HUES48 (cell line): ENCODE measurements at regions not wholly inside any gene's neighbourhood (a gene's known extent, or its start where the extent isn't known, plus 50 kb on each side); places are given as distances from the start of the nearest gene placed in this dataset.
"Not testable (repeated sequence)": the region's sequence is repeated elsewhere in the genome, so short reads cannot be mapped to it uniquely, and the experiment has no call there.

Source experiments
- H3K27ac ChIP-seq: one replicate; pipeline ENCODE4 v1.7.0; 2013; ENCODE audit warnings: low read depth, low read length, inconsistent platforms
- H3K27me3 ChIP-seq: 2 replicates; pipeline ENCODE4 v1.6.1; 2013; ENCODE audit warnings: mild to moderate bottlenecking, low read length; ENCODE audit not compliant: control insufficient read depth, insufficient read depth
- H3K36me3 ChIP-seq: 2 replicates; pipeline ENCODE4 v1.6.1; 2013; ENCODE audit warnings: low read length; ENCODE audit not compliant: control insufficient read depth, insufficient read depth
- H3K4me1 ChIP-seq: 2 replicates; pipeline ENCODE4 v1.6.1; 2013; ENCODE audit warnings: mild to moderate bottlenecking, low read length; ENCODE audit not compliant: control insufficient read depth, insufficient read depth
- H3K4me3 ChIP-seq: 2 replicates; pipeline ENCODE4 v1.5.1; 2013; ENCODE audit warnings: mild to moderate bottlenecking, low read depth, low read length
- H3K9ac ChIP-seq: 2 replicates; pipeline ENCODE4 v1.6.1; 2013; ENCODE audit warnings: mild to moderate bottlenecking, low read depth, low read length, moderate library complexity
- H3K9me3 ChIP-seq: 2 replicates; pipeline ENCODE4 v1.6.1; 2013; ENCODE audit warnings: low read length; ENCODE audit not compliant: control insufficient read depth, insufficient read depth

DNA sequence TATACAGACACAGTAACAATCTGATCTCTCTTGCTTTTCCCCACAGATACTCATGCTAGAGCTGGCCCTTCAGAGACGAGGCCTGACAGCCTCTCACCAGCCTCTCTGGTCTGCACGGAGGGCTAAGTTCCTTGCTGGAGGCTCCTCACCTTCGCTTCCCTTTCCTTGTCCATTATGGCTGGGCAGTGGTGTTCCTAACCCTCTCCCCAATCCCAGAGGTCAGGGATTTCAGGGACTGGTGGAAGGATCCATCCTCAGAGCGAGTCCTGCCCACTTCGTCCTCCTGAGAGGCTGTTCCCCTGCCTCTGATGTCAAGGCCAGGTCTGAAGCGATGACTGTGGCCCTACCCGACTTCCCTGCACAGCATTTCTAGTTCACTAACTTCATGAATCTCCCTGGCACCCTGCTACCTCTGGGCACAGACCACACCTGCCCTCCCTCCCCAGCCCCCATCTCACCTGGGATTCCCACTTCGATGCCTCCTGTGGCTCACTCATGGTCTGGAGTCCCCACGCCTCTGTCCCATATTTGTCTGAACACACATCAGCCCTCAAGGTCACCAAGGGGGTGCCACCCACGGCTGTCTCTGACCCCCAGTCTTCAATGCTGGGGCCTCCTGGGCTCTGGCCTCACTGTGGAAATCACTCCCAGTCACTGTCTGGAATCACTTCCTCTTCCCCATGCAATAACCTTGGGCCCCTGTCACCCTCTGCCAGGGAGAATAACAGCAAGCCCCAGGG lies 124.9 kb upstream of the PRR20G start:
- Histone ChIP-seq H3K4me1 (peaks cover 10% of the 10 kb centered on the region; the same call in 1 of the 2 replicates), H3K27ac (no peak overlapping the region), H3K9ac (no peak overlapping the region), H3K36me3 (no peaks in the 10 kb centered on the region), H3K4me3 (no peak overlapping the region), H3K27me3 (no peaks in the 10 kb centered on the region), H3K9me3 (no peaks in the 10 kb centered on the region)

DNA sequence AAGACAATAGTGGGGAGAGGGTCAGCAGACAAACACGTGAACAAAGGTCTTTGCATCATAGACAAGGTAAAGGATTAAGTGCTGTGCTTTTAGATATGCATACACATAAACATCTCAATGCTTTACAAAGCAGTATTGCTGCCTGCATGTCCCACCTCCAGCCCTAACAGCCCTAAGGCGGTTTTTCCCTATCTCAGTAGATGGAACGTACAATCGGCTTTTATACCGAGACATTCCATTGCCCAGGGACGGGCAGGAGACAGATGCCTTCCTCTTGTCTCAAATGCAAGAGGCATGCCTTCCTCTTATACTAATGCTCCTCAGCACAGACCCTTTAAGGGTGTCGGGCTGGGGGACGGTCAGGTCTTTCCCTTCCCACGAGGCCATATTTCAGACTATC lies 124.0 kb upstream of the PRR20G start:
- H3K36me3 ChIP-seq, H3K27ac ChIP-seq, H3K9me3 ChIP-seq, H3K9ac ChIP-seq, H3K27me3 ChIP-seq, H3K4me3 ChIP-seq: not testable (repeated sequence)
- peaks cover 10% of the 10 kb centered on the region; the same call in 1 of the 2 replicates for H3K4me1 ChIP-seq

DNA sequence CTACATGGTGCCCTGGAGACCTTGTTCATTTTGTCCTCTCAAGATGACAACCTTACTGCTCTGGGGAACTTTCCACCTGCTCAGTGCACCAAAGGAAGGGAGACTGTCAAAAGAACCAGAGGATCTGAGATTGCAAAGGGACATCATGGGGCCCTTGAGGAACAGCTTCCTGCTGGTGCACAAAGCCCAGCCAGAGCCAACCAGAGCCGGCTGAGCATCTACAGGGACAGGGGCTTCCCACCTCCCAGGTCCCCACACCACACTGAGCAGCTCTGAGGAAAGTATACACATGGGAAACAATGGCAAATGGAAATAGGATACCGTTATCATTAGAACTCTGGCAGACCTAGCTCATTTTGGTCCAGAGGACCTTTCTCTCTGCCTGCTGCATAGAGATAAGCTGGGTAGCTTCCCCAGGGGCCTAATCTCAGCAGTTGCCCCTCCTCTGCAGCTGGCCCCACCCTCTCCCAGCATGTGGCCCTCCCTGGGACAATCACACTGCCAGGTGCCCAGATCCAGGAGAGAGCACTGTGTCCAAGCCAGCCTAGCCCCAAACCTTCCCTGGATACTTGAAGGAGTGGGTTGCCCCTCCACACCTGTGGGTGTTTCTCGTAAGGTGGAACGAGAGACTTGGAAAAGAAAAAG lies 123.4 kb upstream of the PRR20G start:
- Histone ChIP-seq H3K36me3 (no peaks in the 10 kb centered on the region), H3K27me3 (no peaks in the 10 kb centered on the region), H3K9ac (no peak overlapping the region), H3K4me3 (no peak overlapping the region), H3K9me3 (no peaks in the 10 kb centered on the region), H3K4me1 (peaks cover 15% of the 10 kb centered on the region), H3K27ac (no peak overlapping the region)

DNA sequence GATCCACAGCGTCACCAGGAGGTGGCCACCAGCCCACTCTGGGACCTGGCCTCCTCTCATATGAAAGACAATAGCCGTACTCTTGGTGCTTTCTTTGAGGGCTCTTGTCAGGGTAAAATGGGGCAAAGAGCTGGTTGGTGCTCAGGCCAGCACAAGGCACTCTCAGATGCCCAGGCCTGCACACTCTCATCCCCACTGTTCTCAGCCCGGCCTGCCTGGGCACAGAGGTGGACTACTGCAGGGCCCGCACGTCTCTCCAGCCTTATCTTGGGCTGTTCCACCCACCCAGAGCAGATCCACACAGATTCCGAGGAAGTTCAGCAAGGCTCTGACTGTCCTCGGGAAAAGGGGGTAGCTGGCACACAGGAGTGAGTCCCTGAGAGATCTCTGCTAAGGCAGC lies 122.8 kb upstream of the PRR20G start:
- Histone ChIP-seq H3K9me3 (no peaks in the 10 kb centered on the region), H3K27ac (no peak overlapping the region), H3K27me3 (no peaks in the 10 kb centered on the region), H3K4me3 (no peak overlapping the region), H3K9ac (no peak overlapping the region), H3K36me3 (no peaks in the 10 kb centered on the region), H3K4me1 (peaks cover 16% of the 10 kb centered on the region)

DNA sequence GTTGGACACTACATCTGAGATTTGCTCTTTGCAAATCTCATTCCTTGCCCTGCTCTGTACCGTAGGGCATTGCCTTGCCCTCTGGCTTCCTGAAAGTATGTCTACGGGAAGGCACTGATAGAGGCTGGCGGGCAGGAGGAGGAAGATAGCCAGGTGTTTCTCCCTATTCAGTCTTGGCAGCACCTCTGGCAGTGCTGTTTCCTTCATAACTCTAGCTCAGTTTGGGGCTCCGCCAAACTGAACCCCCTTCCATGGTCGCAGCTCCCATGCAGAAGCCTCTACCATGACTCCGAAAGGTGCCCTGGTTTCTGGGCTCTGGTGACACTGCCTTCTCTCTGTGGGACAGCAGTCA lies 122.3 kb upstream of the PRR20G start:
- Histone ChIP-seq H3K4me1 (peaks cover 16% of the 10 kb centered on the region), H3K9ac (no peak overlapping the region), H3K9me3 (no peaks in the 10 kb centered on the region), H3K27ac (no peak overlapping the region), H3K27me3 (no peaks in the 10 kb centered on the region), H3K4me3 (no peak overlapping the region), H3K36me3 (no peaks in the 10 kb centered on the region)

DNA sequence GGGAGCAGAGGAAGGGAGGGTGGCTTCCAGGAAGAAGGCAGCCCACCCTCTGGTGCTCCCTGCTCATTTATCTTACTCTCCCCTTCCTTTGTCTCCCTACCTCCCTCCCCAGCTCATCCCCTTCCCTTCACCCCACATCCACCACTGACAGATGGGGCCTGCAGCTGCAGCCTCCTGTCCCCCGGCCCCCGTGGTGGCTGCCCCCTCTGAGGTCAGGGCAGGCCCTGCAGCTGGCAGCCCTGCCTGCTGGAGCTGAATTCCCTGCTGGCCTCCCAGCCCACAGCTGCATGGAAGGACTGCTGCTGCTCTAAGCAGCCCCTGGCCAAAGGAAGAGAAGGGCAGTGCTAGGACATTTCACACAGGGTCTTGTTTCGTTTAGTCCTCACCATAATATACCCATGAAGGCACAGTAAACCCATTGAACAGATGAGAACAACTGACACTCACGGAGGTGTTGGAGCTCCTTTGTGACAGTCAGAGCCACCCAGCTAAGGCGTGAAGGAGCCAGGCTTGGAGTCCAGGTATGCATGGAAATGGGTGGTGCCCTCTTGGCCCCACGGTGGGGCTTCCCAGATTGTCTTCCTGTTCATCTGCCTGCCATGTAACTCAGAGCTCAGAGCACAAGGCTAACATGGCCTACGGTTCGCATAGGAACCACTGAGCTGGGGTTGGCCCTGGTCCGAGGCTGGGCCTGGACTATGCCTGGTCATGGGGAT lies 121.7 kb upstream of the PRR20G start:
- H3K36me3 ChIP-seq = no peaks in the 10 kb centered on the region
- no peaks in the 10 kb centered on the region for H3K27me3 ChIP-seq
- H3K4me1 ChIP-seq = peaks cover 16% of the 10 kb centered on the region
- H3K9me3 ChIP-seq = no peaks in the 10 kb centered on the region
- no peak overlapping the region for H3K27ac ChIP-seq
- no peak overlapping the region for H3K4me3 ChIP-seq
- no peak overlapping the region for H3K9ac ChIP-seq

DNA sequence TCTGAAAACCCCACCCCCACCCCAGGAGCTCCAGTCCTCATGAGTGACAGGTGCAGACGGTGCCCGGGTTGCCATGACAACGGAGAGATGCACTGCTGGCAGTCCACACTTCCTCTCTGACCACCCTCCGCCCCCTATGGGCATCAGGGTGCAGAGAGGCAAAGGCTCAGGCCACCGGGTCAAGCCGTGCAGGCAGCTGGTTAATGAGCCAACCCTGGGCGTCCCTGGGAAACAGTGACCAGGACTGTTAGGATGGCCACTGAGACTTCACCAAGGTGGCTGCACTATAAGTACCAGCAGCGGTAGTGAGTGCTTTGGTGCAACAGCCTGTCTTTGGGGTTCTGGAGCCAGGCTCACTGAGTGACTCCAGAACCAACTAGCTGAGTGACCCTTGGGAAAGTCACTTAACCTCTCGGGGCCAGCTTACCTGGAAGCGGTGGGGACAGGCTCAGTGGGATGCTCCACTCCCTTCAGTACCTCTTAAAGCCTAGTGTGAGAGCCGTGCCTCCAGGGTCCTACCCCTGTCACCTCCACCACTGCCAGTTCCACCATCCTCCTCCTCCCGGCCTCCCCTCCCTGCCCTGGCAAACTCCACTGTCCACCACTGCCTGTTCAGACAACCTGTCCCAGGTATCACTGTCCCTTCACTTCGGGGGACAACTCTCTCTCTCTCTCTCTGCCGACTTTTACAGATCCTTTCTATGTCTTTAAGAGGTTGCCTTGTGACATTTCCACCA lies 121.0 kb upstream of the PRR20G start:
- Histone ChIP-seq H3K4me1 (peaks cover 16% of the 10 kb centered on the region), H3K36me3 (no peaks in the 10 kb centered on the region), H3K27me3 (no peaks in the 10 kb centered on the region), H3K4me3 (no peak overlapping the region), H3K9ac (no peak overlapping the region), H3K27ac (no peak overlapping the region), H3K9me3 (no peaks in the 10 kb centered on the region)

DNA sequence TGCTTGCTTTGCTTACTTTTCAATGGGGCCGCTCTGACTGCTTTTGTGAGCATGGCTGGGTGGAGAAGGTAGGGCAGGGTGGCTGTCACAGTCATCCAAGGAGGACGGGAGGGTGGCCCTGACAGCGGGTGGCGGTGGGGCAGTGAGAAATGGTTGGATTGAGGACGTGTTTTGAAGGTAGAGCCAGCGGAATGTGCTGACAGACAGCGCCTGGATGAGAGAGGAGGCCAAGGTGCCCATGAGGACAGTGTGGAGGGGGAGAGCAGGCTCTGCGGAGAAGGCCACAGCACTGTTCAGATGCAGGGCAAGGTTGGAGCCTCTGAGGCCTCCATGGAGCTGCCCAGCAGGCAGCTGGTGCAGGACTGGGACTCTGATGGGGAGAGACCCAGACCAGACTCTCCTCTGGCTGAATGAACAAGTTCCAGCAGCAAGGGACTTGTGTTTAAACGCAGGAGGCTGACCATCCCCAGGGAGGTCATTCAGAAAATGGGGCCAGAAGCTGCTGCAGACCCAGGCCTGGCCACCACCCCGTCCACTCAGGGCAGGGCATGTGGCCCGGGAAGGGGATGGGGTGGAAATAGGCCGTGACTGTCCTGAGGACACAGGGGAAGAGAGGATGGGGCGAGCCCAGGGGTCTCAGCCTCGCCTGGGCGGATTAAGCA lies 120.3 kb upstream of the PRR20G start:
- Histone ChIP-seq H3K9me3 (no peaks in the 10 kb centered on the region), H3K27ac (no peak overlapping the region), H3K9ac (no peak overlapping the region), H3K4me1 (peaks cover 16% of the 10 kb centered on the region), H3K27me3 (no peaks in the 10 kb centered on the region), H3K36me3 (no peaks in the 10 kb centered on the region), H3K4me3 (no peak overlapping the region)

DNA sequence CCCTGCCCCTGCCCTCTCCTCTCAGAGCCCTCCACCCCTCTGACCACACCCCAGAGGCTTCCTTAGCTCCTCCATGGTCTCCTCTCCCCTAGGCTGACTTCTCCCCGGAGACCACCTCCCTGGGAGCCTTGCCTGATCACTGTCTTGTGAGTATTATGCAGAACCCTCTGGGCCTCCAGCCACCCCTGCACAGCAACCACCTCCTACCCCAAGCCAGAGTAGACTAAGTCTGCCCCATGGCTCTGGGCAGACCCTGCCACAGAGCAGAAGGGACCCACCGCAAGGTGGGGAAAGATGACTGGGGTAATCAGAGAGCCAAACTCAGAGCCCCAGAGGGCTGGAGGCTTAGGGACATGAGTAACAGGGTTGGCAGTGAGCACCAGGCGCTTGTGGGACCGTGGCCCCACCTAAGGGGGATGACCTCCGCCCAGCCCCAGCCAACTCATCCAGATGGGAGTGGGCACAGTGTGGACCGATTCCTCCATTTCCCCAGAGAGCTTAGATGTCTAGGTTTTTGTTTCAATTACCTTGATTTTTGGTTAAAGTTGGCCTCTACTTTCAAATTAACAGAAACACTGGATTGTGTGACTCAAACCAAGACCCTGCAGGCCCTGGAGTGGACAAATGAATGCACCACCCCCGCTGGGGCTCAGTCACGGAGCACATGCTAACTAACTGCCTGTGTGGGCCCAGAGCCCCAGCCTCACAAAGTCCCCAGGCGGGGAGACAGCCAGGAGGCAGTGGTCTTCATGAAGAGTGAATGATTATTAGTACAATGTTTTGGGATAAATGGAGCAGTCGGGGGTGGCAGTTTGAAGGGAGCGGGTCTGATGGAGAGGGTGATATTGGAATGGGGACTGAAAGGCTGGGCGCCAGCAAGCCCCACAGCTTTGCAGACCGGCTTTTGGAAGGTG lies 119.4 kb upstream of the PRR20G start:
- Histone ChIP-seq H3K4me3 (no peak overlapping the region), H3K36me3 (no peaks in the 10 kb centered on the region), H3K27ac (no peak overlapping the region), H3K9me3 (no peaks in the 10 kb centered on the region), H3K4me1 (peaks cover 16% of the 10 kb centered on the region), H3K9ac (no peak overlapping the region), H3K27me3 (no peaks in the 10 kb centered on the region)
